GM21515 (cell line): ENCODE measurements at regions not wholly inside any gene's neighbourhood (a gene's known extent, or its start where the extent isn't known, plus 50 kb on each side); places are given as distances from the start of the nearest gene placed in this dataset.
"Not testable (repeated sequence)": the region's sequence is repeated elsewhere in the genome, so short reads cannot be mapped to it uniquely, and the experiment has no call there.

Experiments
- ATAC-seq: cut with Tn5 transposase; IDR thresholded peaks from one replicate; pipeline ENCODE4 v1.9.1; 2021; ENCODE audit not compliant: unreplicated experiment

- ATAC-seq = no peak
Observed at GRCh38 chr15:20348291-20348899, 193.2 kb downstream of the GOLGA6L6 start.

- no peak for ATAC-seq
Observed at GRCh38 chr15:20346082-20346805, 195.4 kb downstream of the GOLGA6L6 start.

GRCh38 chr15:20345401-20345958 is 196.1 kb downstream of the GOLGA6L6 start:
- ATAC-seq = no peak

- ATAC-seq = no peak
Observed at GRCh38 chr15:20344601-20345400, 196.8 kb downstream of the GOLGA6L6 start.

GRCh38 chr15:20343395-20344211 is 198.0 kb downstream of the GOLGA6L6 start:
- ATAC-seq = not testable (repeated sequence)

GRCh38 chr15:20342601-20343394 is 198.8 kb downstream of the GOLGA6L6 start:
- not testable (repeated sequence) for ATAC-seq

GRCh38 chr15:20341901-20342600 is 199.5 kb downstream of the GOLGA6L6 start:
- ATAC-seq = no peak

- no peak for ATAC-seq
Observed at GRCh38 chr15:20340931-20341661, 200.5 kb downstream of the GOLGA6L6 start.

GRCh38 chr15:20340331-20340811 is 201.2 kb downstream of the GOLGA6L6 start:
- ATAC-seq = no peak

- not testable (repeated sequence) for ATAC-seq
Observed at GRCh38 chr15:20339086-20339791, 202.4 kb downstream of the GOLGA6L6 start.

GRCh38 chr15:20338671-20339070 is 202.9 kb downstream of the GOLGA6L6 start:
- not testable (repeated sequence) for ATAC-seq

GRCh38 chr15:20337238-20337637 is 204.4 kb downstream of the GOLGA6L6 start:
- ATAC-seq = not testable (repeated sequence)

- not testable (repeated sequence) for ATAC-seq
Observed at GRCh38 chr15:20334451-20334850, 207.1 kb downstream of the GOLGA6L6 start.

GRCh38 chr15:20325751-20326150 is 215.8 kb downstream of the GOLGA6L6 start:
- not testable (repeated sequence) for ATAC-seq

GRCh38 chr15:20317132-20317531 is 224.5 kb downstream of the GOLGA6L6 start:
- not testable (repeated sequence) for ATAC-seq

- not testable (repeated sequence) for ATAC-seq
Observed at GRCh38 chr15:20311014-20311680, 230.5 kb downstream of the GOLGA6L6 start.

GRCh38 chr15:20310603-20311002 is 231.0 kb downstream of the GOLGA6L6 start:
- no peak for ATAC-seq
